ENCODE measurements at regions not wholly inside any gene's neighbourhood (a gene's known extent, or its start where the extent isn't known, plus 50 kb on each side); places are given as distances from the start of the nearest gene placed in this dataset.
"Not testable (repeated sequence)": the region's sequence is repeated elsewhere in the genome, so short reads cannot be mapped to it uniquely, and the experiment has no call there.

DNA sequence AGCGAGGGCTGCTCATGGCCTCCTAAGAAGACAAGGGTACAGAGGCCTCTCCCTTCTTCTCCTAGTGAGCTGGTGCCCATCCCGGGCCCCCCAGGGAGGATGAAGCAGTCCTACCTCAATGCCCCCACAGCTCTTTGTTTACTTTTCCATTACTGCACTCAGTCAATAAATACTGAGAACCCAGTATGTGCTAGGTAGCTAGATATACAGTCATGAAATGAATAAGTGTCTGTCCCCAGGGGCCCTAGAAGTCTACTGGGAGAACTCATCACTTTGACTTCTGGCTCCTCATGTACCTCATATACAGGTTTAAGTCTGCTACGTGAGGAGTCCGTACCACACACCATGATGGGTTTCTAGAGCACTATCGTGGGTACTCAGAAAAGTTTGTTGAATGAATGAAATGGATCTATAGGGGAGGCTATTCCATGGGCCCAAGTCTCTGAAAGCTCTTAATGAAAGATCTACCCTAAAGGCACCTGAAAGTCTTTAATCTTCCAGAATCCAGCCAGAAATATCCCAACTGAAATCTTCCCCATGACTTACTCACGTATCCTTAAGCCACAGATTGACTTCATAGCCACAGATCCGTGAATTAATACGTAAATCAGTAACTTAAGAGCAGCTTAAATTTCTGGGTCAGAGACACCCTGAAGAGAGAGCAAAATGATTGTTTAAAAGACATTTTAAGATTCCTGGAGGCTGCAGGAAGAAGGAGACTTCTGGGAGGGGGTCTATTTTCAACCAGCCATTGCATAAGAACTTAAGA lies 51.6 kb upstream of the POMP start:
- no peaks in the 10 kb centered on the region for H3K4me1 ChIP-seq
- TF ChIP-seq, protein P1, sequence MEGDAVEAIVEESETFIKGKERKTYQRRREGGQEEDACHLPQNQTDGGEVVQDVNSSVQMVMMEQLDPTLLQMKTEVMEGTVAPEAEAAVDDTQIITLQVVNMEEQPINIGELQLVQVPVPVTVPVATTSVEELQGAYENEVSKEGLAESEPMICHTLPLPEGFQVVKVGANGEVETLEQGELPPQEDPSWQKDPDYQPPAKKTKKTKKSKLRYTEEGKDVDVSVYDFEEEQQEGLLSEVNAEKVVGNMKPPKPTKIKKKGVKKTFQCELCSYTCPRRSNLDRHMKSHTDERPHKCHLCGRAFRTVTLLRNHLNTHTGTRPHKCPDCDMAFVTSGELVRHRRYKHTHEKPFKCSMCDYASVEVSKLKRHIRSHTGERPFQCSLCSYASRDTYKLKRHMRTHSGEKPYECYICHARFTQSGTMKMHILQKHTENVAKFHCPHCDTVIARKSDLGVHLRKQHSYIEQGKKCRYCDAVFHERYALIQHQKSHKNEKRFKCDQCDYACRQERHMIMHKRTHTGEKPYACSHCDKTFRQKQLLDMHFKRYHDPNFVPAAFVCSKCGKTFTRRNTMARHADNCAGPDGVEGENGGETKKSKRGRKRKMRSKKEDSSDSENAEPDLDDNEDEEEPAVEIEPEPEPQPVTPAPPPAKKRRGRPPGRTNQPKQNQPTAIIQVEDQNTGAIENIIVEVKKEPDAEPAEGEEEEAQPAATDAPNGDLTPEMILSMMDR (IDR thresholded peaks at IDR 0.05), result no peak
- TF ChIP-seq POLR2A (IDR thresholded peaks at IDR 0.05), result no peak

DNA sequence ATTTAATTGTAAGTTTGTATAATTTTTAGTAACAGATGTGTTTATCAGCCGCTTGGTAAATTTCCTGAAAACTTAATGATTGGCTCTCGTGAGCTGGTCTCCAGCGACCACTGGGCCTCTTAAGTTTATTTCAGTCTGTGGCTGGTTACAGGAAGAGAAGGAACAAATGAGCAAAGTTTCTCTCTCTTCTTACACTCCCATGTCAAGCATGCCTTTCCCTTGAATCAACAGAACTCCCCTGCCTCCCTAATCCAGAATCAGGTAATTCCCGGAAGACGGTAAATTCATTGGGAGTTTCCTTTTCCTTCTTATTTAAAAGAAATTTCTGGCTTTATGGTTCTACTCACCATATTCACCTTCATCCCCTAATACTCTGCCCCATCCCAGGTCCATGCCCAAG lies 52.5 kb upstream of the POMP start:
- intact Hi-C loops (cut with DNase I), result no loop called here
- no peak for TF ChIP-seq POLR2A (IDR thresholded peaks at IDR 0.05)
- TF ChIP-seq, protein P1 (IDR thresholded peaks at IDR 0.05), result no peak
- ATAC-seq (no peak), DNase-seq (no peak)
- Histone ChIP-seq H3K27ac (no peak overlapping the region), H3K36me3 (no peaks in the 10 kb centered on the region), H3K27me3 (no peaks in the 10 kb centered on the region), H3K9me3 (no peaks in the 10 kb centered on the region), H3K4me1 (no peaks in the 10 kb centered on the region), H3K4me3 (no peak overlapping the region)
- WGBS (ENCODE audit: insufficient coverage, low coverage, low lambda C conversion rate, missing lambda C conversion rate), result 87% methylated on average over 5 of the region's 5 CpGs

More for the DNA sequence above, 51.6 kb upstream of the POMP start:
- Histone ChIP-seq H3K9me3 (no peaks in the 10 kb centered on the region), H3K4me3 (no peak overlapping the region), H3K27me3 (no peaks in the 10 kb centered on the region), H3K36me3 (no peaks in the 10 kb centered on the region), H3K27ac (no peak overlapping the region)
- no peak for DNase-seq
- WGBS (ENCODE audit: insufficient coverage, low coverage, low lambda C conversion rate, missing lambda C conversion rate), result 75% methylated on average over 8 of the region's 8 CpGs
- intact Hi-C loops (cut with DNase I), result no loop called here
- ATAC-seq, result no peak

DNA sequence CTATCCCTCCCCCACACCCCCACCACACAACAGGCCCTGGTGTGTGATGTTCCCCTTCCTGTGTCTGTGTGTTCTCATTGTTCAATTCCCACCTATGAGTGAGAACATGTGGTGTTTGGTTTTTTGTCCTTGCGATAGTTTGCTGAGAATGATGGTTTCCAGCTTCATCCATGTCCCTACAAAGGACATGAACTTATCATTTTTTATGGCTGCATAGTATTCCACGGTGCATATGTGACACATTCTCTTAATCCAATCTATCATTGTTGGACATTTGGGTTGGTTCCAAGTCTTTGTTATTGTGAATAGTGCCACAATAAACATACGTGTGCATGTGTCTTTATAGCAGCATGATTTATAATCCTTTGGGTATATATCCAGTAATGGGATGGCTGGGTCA lies 53.8 kb upstream of the POMP start:
- intact Hi-C loops (cut with DNase I); H3K4me3 ChIP-seq; H3K9me3 ChIP-seq; H3K4me1 ChIP-seq; H3K27ac ChIP-seq; H3K27me3 ChIP-seq; ATAC-seq; DNase-seq; H3K36me3 ChIP-seq: not testable (repeated sequence)
- 83% methylated on average over 3 of the region's 3 CpGs for WGBS (ENCODE audit: insufficient coverage, low coverage, low lambda C conversion rate, missing lambda C conversion rate)

DNA sequence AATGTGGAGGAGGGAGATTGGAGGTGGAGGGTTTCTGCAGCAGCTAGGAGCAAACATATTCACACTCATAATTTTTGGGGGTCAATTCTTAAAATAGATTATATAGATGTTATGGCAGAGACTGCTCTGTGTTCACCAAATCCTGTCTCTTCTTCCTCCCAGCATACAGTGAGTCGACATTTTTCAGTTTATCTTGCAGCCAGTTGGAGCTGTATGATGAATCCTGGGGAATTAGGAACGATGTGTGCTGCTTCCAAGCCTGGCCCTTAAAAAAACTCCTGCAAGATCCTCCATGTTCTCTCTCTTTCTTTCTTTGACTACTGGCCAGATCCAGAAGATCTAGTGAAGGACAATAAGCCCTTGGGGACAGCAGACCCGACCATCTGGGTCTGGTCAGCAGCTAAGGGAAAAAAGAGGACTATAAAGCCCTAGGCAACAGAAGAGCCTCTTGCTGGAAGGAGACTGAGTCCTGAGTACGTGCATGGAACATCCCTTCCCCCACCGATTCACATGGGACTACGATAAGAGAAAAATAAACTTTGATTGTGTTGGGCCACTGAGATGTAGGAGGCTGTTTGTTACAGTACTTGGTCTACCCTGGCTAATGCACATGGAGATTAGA lies 55.8 kb upstream of the POMP start:
- H3K27ac ChIP-seq, result no peak overlapping the region
- no peaks in the 10 kb centered on the region for H3K4me1 ChIP-seq
- no peaks in the 10 kb centered on the region for H3K36me3 ChIP-seq
- no peak for ATAC-seq
- no peaks in the 10 kb centered on the region for H3K9me3 ChIP-seq
- no peak overlapping the region for H3K4me3 ChIP-seq
- DNase-seq, result no peak
- WGBS (ENCODE audit: insufficient coverage, low coverage, low lambda C conversion rate, missing lambda C conversion rate), result 55% methylated on average over 6 of the region's 6 CpGs
- TF ChIP-seq, protein P1 (IDR thresholded peaks at IDR 0.05), result no peak
- TF ChIP-seq POLR2A (IDR thresholded peaks at IDR 0.05), result no peak
- no peaks in the 10 kb centered on the region for H3K27me3 ChIP-seq
- intact Hi-C loops (cut with DNase I), result no loop called here

DNA sequence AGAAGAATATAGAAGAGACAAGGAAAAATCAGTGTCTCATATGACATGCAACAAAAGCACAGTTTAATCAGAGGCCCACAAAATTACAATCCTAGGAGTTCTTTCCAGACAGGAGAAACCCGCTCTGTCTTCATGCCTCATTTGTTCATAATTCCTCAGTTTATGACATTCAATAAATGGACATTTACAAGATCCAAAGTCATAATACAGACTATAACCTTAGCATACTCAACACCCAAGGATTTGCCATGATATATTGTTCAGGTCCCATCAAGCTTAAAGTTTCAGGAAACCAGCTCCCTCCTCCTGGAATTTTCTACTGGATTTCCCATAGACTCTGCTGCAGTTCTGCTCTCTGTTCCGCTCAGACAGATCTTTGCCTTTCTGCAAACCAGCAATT lies 56.4 kb upstream of the POMP start:
- ATAC-seq (no peak), DNase-seq (no peak)
- WGBS (ENCODE audit: insufficient coverage, low coverage, low lambda C conversion rate, missing lambda C conversion rate), result 73% methylated on average over 2 of the region's 2 CpGs
- H3K27me3 ChIP-seq, result no peaks in the 10 kb centered on the region
- intact Hi-C loops (cut with DNase I), result no loop called here
- no peak overlapping the region for H3K27ac ChIP-seq
- H3K9me3 ChIP-seq, result no peaks in the 10 kb centered on the region
- H3K4me3 ChIP-seq, result no peak overlapping the region
- no peaks in the 10 kb centered on the region for H3K36me3 ChIP-seq
- H3K4me1 ChIP-seq, result no peaks in the 10 kb centered on the region
- TF ChIP-seq, protein P1 (IDR thresholded peaks at IDR 0.05), result no peak
- no peak for TF ChIP-seq POLR2A (IDR thresholded peaks at IDR 0.05)

Measured in right lobe of liver (tissue), 6 donors.